Type B pancreatic cell (in vitro differentiated cells): ENCODE measurements at regions not wholly inside any gene's neighbourhood (a gene's known extent, or its start where the extent isn't known, plus 50 kb on each side); places are given as distances from the start of the nearest gene placed in this dataset.
A peak's percentile ranks its signal among the peaks of the same experiment; 100 is the strongest.

Source experiments
- DNase-seq: peaks from one replicate; pipeline ENCODE4 v3.0.0; 2021; ENCODE audit warnings: mixed read lengths; ENCODE audit not compliant: unreplicated experiment; ENCODE audit errors: extremely low spot score
- H3K27ac Mint-ChIP-seq: 2 replicates; pipeline ENCODE4 v1.8.0; 2021; ENCODE audit warnings: mild to moderate bottlenecking, mixed read lengths
- H3K27me3 Mint-ChIP-seq: 2 replicates; pipeline ENCODE4 v1.8.0; 2021; ENCODE audit warnings: mixed read lengths
- H3K36me3 Mint-ChIP-seq: 2 replicates; pipeline ENCODE4 v1.8.0; 2021; ENCODE audit warnings: mixed read lengths
- H3K4me1 Mint-ChIP-seq: one replicate; pipeline ENCODE4 v1.8.0; 2021; ENCODE audit warnings: mixed read lengths; ENCODE audit not compliant: unreplicated experiment
- H3K4me3 Mint-ChIP-seq: 2 replicates; pipeline ENCODE4 v1.8.0; 2021; ENCODE audit warnings: mild to moderate bottlenecking, mixed read lengths
- H3K9me3 Mint-ChIP-seq: 2 replicates; pipeline ENCODE4 v1.8.0; 2021; ENCODE audit warnings: mixed read lengths
- TF ChIP-seq, protein P1 (sequence below): fragments of 200-600 bp; sonication (generic); conservative IDR thresholded peaks from 2 replicates; pipeline ENCODE4 v1.5.0; 2021; ENCODE audit warnings: antibody characterized with exemption, mild to moderate bottlenecking

DNA sequence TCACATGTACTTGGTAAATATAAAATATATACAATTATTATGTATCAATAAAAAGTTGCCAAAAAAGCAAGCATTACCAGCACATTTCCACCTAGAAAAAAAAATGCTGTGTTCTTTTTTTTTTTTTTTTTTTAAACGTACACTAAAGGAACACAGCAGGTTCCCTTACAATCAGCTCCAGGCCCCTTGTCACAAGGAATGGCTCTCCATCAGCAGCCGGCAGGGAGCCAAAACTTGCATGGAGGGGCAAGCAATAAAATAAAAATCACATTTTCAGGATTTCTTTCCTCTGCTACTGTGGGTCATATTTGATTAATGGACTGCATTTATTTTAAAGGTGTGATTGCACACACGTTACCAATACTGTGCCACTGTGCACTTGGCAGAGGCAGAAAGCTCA is 460.3 kb downstream of the GPAT3 start:
- Mint-ChIP-seq H3K9me3 (no peaks in the 10 kb centered on the region), H3K27me3 (no peaks in the 10 kb centered on the region), H3K36me3 (no peaks in the 10 kb centered on the region), H3K4me1 (no peaks in the 10 kb centered on the region), H3K4me3 (no peak overlapping the region), H3K27ac (no peak overlapping the region)
- TF ChIP-seq, protein P1, sequence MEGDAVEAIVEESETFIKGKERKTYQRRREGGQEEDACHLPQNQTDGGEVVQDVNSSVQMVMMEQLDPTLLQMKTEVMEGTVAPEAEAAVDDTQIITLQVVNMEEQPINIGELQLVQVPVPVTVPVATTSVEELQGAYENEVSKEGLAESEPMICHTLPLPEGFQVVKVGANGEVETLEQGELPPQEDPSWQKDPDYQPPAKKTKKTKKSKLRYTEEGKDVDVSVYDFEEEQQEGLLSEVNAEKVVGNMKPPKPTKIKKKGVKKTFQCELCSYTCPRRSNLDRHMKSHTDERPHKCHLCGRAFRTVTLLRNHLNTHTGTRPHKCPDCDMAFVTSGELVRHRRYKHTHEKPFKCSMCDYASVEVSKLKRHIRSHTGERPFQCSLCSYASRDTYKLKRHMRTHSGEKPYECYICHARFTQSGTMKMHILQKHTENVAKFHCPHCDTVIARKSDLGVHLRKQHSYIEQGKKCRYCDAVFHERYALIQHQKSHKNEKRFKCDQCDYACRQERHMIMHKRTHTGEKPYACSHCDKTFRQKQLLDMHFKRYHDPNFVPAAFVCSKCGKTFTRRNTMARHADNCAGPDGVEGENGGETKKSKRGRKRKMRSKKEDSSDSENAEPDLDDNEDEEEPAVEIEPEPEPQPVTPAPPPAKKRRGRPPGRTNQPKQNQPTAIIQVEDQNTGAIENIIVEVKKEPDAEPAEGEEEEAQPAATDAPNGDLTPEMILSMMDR: no peak
- DNase-seq: no peak

DNA sequence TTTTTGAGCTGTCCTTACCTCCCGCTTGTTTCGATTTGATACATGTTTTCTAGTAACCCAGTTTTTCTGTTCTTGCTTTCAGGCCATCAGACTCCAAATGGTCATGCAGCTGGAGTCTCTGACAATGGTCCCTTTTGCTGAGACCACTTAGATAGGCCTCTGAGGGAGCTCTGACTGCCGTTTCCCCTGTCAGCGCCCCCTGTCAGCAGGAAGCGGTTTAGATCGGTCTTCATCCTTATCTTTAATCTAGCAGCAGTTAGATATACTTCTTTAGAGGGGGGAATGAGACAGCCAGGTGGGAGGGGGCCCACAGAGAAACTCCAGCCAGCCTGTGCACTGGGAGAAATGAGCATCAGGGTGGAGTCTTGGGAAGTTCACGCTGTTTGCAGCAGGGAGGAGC is 457.9 kb downstream of the GPAT3 start:
- Mint-ChIP-seq H3K27me3 (no peaks in the 10 kb centered on the region), H3K4me1 (no peaks in the 10 kb centered on the region), H3K36me3 (no peaks in the 10 kb centered on the region), H3K27ac (no peak overlapping the region), H3K4me3 (no peak overlapping the region), H3K9me3 (no peaks in the 10 kb centered on the region)
- DNase-seq: no peak
- TF ChIP-seq, protein P1: peak; percentile 40

DNA sequence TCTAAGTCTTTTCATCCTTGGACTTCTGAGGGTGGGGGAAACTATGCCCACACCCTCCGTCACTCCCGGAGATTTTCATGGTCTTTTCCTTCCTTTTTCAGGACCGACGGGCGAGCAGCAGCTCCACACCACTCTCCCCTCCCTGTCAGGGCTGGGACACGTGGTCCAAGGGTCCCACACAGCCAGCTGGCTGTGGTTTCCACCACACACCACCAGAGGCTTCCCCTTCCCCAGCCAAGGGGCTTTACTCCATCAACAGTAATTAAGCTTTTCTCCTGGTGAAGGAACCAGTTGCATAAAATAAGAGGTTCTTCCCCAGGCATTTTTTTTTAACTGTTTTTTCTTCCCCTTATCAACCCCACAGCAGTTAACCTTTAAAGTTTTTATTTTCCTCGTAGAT is 453.9 kb downstream of the GPAT3 start:
- Mint-ChIP-seq H3K27me3 (no peaks in the 10 kb centered on the region), H3K27ac (no peak overlapping the region), H3K4me3 (no peak overlapping the region), H3K4me1 (no peaks in the 10 kb centered on the region), H3K9me3 (peaks cover 4% of the 10 kb centered on the region), H3K36me3 (no peaks in the 10 kb centered on the region)
- DNase-seq: no peak
- TF ChIP-seq, protein P1: no peak

DNA sequence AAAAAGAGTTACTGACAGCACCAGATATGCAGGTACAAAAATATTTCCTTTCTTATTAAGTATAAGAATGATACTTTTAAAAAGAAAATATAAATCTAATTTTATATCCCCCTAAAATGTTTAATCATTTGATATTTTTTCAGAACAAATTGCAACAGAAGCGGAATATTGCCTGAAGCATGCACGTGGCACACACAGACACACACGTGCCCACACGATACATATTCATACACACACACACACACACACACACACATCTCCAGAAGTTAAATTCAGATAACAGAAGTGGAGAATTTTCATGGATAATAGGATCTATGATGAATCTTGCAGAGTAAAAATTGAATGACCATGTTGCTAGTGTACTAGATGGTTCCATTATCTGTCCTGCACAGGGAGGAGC is 445.2 kb downstream of the GPAT3 start:
- H3K36me3 Mint-ChIP-seq: no peaks in the 10 kb centered on the region
- no peaks in the 10 kb centered on the region for H3K4me1 Mint-ChIP-seq
- no peaks in the 10 kb centered on the region for H3K9me3 Mint-ChIP-seq
- H3K27ac Mint-ChIP-seq: no peak overlapping the region
- TF ChIP-seq, protein P1: no peak
- no peaks in the 10 kb centered on the region for H3K27me3 Mint-ChIP-seq
- no peak for DNase-seq
- H3K4me3 Mint-ChIP-seq: no peak overlapping the region

DNA sequence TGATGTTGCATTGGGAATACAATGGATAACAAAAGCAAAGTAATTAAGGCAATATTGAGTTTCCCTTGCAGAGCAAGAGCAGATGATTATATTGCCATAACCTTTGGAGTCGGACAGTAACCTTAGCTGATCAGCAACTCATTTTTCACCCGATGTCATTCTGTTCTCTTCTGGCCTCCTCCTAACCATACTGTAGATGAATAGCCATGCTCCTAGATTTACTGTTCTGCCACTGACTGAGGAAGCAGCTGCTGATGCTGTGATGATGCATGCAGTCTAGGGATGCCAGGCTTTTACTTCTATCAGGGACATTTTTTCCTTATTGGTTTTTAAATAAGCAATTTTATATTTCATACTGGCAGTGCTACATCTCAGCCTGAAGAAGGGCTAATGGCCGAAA is 443.9 kb downstream of the GPAT3 start:
- no peaks in the 10 kb centered on the region for H3K27me3 Mint-ChIP-seq
- H3K27ac Mint-ChIP-seq: no peak overlapping the region
- H3K4me3 Mint-ChIP-seq: no peak overlapping the region
- H3K36me3 Mint-ChIP-seq: no peaks in the 10 kb centered on the region
- no peak for DNase-seq
- TF ChIP-seq, protein P1: no peak
- no peaks in the 10 kb centered on the region for H3K4me1 Mint-ChIP-seq
- no peaks in the 10 kb centered on the region for H3K9me3 Mint-ChIP-seq

DNA sequence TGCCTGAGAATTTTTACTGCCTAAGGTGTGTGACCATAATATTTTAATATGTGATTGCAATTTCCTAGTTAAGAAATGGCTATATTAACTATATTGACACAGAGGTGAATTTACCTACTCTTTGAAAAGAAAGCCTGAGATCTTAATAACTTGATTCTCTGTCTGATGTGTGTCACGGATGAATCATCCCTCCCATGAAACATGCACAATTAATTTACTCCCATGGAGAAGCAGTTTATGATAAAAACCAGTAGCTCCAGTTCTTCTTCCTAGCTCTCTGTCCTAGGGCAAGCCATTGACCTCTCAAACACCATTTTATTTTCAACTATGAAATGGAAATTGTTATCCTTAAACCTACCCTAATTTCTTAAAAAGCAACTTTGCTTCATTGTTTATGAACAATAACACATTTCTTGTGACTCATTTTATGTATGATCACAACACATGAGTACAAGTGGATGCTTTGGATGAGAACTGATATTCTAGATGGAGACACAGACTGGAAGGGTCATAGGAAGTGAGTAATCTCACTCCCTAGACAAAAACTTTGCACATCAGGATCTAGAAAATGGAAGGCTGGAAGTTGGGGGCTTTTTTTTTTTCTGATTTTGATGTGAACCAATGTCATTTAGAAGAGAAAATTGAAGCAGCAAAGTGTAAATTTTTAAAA is 438.3 kb downstream of the GPAT3 start:
- H3K4me3 Mint-ChIP-seq: no peak overlapping the region
- H3K9me3 Mint-ChIP-seq: no peaks in the 10 kb centered on the region
- DNase-seq: no peak
- TF ChIP-seq, protein P1: no peak
- no peaks in the 10 kb centered on the region for H3K4me1 Mint-ChIP-seq
- H3K36me3 Mint-ChIP-seq: no peaks in the 10 kb centered on the region
- H3K27ac Mint-ChIP-seq: no peak overlapping the region
- no peaks in the 10 kb centered on the region for H3K27me3 Mint-ChIP-seq
